GM12865 (cell line): ENCODE measurements at regions not wholly inside any gene's neighbourhood (a gene's known extent, or its start where the extent isn't known, plus 50 kb on each side); places are given as distances from the start of the nearest gene placed in this dataset.

ENCODE experiments used
- DNase-seq: peaks from one replicate; pipeline ENCODE4 v3.0.0; 2010; ENCODE audit warnings: low read depth
- H3K4me3 ChIP-seq: 2 replicates; pipeline ENCODE4 v1.5.1; 2011; ENCODE audit warnings: mild to moderate bottlenecking, low read depth, low read length, control low read depth
- CTCF ChIP-seq: IDR thresholded peaks from 2 replicates; pipeline ENCODE4 v1.5.1; 2011; ENCODE audit warnings: low read length, control low read depth, low read depth, inconsistent platforms; ENCODE audit not compliant: insufficient read depth; ENCODE audit errors: missing control alignments

GRCh38 chr3:194070220-194070633 is 65.7 kb upstream of the HES1 start:
- peak overlapping the region; percentile 40 for H3K4me3 ChIP-seq
- TF ChIP-seq CTCF, result no peak
- DNase-seq, result no peak

GRCh38 chr3:194070634-194071409 is 65.1 kb upstream of the HES1 start:
- H3K4me3 ChIP-seq, result peak overlapping the region; percentile 40
- TF ChIP-seq CTCF, result no peak
- DNase-seq, result peak; percentile 91

- TF ChIP-seq CTCF, result no peak
- H3K4me3 ChIP-seq, result no peak overlapping the region
- no peak for DNase-seq
Observed at GRCh38 chr3:194072097-194072428, 63.9 kb upstream of the HES1 start.

- no peak overlapping the region for H3K4me3 ChIP-seq
- TF ChIP-seq CTCF, result no peak
- DNase-seq, result no peak
Observed at GRCh38 chr3:194072691-194073279, 63.2 kb upstream of the HES1 start.

GRCh38 chr3:194073926-194074325 is 62.0 kb upstream of the HES1 start:
- H3K4me3 ChIP-seq, result no peak overlapping the region
- no peak for DNase-seq
- TF ChIP-seq CTCF, result no peak

- no peak for DNase-seq
- H3K4me3 ChIP-seq, result no peak overlapping the region
- TF ChIP-seq CTCF, result no peak
Observed at GRCh38 chr3:194075088-194075615, 60.8 kb upstream of the HES1 start.

GRCh38 chr3:194075802-194076460 is 60.0 kb upstream of the HES1 start:
- H3K4me3 ChIP-seq, result no peak overlapping the region
- no peak for TF ChIP-seq CTCF
- no peak for DNase-seq
